Lung (tissue), 11 donors: ENCODE measurements at regions not wholly inside any gene's neighbourhood (a gene's known extent, or its start where the extent isn't known, plus 50 kb on each side); places are given as distances from the start of the nearest gene placed in this dataset.

Experiments
- ATAC-seq: fragments of 200-7000 bp; cut with Tn5 transposase; one replicate; pipeline ENCODE4 v1.9.1; 2020; ENCODE audit warnings: moderate number of reproducible peaks; ENCODE audit not compliant: insufficient read depth, low FRiP score
- DNase-seq, 3 donors: peaks; one replicate each; pipeline ENCODE4 v3.0.0-alpha.2; 2013 to 2017
- H3K27ac ChIP-seq, 2 donors: one replicate each; pipeline ENCODE4 v1.5.1; 2013; ENCODE audit warnings: mild to moderate bottlenecking in 2 of 2, moderate library complexity in 2 of 2, control low read depth in 1 of 2, inconsistent platforms in 1 of 2, low read depth in 1 of 2, low read length in 1 of 2
- H3K27me3 ChIP-seq, 3 donors: one replicate each; pipeline ENCODE4 v1.5.1; 2013; ENCODE audit warnings: low read length in 2 of 3; ENCODE audit not compliant: control insufficient read depth in 3 of 3, insufficient read depth in 3 of 3
- H3K36me3 ChIP-seq, 4 donors: one replicate each; pipeline ENCODE4 v1.5.1; 2013; ENCODE audit warnings: low read length in 4 of 4, mild to moderate bottlenecking in 1 of 4, moderate library complexity in 1 of 4; ENCODE audit not compliant: control insufficient read depth in 4 of 4, insufficient read depth in 4 of 4
- H3K4me1 ChIP-seq, 5 donors: one replicate each; pipeline ENCODE4 v1.5.1; 2013; ENCODE audit warnings: low read length in 5 of 5, mild to moderate bottlenecking in 2 of 5, moderate library complexity in 1 of 5; ENCODE audit not compliant: control insufficient read depth in 5 of 5, insufficient read depth in 5 of 5
- H3K4me3 ChIP-seq: one replicate; pipeline ENCODE4 v1.5.1; 2013; ENCODE audit warnings: mild to moderate bottlenecking, control low read depth, moderate library complexity
- H3K9ac ChIP-seq, 2 donors: one replicate each; pipeline ENCODE4 v1.5.1; 2013; ENCODE audit warnings: low read length in 2 of 2, control low read depth in 1 of 2; ENCODE audit not compliant: insufficient read depth in 1 of 2
- H3K9me3 ChIP-seq, 4 donors: one replicate each; pipeline ENCODE4 v1.5.1; 2013; ENCODE audit warnings: low read length in 3 of 4, mild to moderate bottlenecking in 1 of 4, moderate library complexity in 1 of 4; ENCODE audit not compliant: control insufficient read depth in 4 of 4, insufficient read depth in 3 of 4
- WGBS, 2 donors: extraction: QIAGEN DNeasy Blood & Tissue Kit; methylation state at CpG; one replicate each; pipeline ENCODE4 v1.1.7; 2013; 5-methylcytosine and 5-hydroxymethylcytosine counted together
- TF ChIP-seq, protein P1 (sequence below): IDR thresholded peaks from 2 replicates; pipeline ENCODE4 v1.5.1; 2012; ENCODE audit warnings: mild to moderate bottlenecking; ENCODE audit errors: control extremely low read depth, extremely low read depth
- donor health status: control.
- donor health status: control.
- donor health status: Bipolar disorder and iron deficiency.
- donor health status: healthy.
- donor health status: DM: yes; HTN: yes; CAD: no.

DNA sequence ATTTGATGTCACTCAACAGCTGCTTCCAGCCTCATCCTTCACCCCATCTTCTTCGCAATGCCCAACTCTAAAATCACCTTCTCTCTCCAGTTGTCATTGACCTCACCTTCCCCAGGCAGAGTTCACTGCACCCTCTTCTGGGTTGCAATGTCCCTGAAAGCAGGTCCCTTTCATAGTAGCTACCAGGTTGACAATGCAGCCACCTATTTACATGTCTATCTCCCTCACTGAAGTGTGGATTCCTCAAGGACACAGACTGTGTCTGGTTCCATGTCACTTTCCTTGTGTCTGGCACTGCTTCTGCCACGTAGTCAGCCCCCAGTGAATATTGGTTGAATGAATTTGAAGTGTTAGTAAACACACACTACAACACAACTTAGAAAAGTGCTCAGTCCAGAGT lies 445.5 kb upstream of the WWC1 start:
- H3K4me3 ChIP-seq, result no peak overlapping the region
- no peaks in the 10 kb centered on the region for H3K4me1 ChIP-seq
- WGBS, 2 donors, result 58 to 72% methylated on average over 2 of the region's 2 CpGs
- H3K9me3 ChIP-seq, result peaks cover 0 to 3% (median 0%) of the 10 kb centered on the region in 4 donors
- H3K36me3 ChIP-seq, result no peaks in the 10 kb centered on the region
- ATAC-seq (no peak), DNase-seq (no peak)
- TF ChIP-seq, protein P1, sequence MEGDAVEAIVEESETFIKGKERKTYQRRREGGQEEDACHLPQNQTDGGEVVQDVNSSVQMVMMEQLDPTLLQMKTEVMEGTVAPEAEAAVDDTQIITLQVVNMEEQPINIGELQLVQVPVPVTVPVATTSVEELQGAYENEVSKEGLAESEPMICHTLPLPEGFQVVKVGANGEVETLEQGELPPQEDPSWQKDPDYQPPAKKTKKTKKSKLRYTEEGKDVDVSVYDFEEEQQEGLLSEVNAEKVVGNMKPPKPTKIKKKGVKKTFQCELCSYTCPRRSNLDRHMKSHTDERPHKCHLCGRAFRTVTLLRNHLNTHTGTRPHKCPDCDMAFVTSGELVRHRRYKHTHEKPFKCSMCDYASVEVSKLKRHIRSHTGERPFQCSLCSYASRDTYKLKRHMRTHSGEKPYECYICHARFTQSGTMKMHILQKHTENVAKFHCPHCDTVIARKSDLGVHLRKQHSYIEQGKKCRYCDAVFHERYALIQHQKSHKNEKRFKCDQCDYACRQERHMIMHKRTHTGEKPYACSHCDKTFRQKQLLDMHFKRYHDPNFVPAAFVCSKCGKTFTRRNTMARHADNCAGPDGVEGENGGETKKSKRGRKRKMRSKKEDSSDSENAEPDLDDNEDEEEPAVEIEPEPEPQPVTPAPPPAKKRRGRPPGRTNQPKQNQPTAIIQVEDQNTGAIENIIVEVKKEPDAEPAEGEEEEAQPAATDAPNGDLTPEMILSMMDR, result no peak
- H3K27me3 ChIP-seq, result no peaks in the 10 kb centered on the region
- H3K9ac ChIP-seq, result no peak overlapping the region
- H3K27ac ChIP-seq, result no peak overlapping the region

DNA sequence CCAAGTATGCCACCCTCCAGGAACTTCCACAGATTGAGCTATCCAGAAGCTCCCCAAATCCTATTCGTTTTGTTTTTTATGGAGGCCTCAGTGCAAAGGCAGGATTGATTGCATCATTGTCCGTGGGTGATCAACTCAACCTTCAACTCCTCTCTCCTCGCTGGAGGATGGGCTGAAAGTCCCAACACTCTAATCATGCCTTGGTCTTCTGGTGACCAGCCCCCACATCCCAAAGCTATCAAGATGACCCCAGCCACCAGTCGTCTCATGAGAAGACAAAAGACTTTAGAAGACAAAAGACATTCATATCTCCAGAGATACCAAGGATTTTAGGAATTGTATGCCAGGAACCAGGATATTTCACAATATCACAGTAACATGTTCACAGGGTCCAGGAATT lies 441.6 kb upstream of the WWC1 start:
- peaks cover 0 to 4% (median 0%) of the 10 kb centered on the region in 5 donors for H3K4me1 ChIP-seq

DNA sequence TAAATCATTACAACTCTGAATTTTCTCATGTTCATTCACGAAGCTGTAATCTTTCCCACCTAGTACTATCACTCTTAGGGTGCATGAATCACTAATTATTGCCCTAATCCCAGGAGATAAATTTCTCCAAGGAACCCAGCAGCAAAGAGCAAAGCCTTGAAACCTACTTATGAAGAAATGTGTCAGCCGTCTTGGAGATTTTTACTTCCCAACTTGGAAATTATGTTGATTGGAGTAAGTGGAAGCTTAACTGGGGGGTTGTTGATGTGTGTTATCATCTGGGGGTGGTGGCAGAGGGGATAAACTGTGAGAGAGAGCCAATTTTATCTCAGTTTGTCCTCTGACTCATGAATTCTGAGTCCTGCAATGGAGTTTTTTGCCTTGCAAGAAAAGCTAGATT lies 440.5 kb upstream of the WWC1 start:
- DNase-seq (no peak), ATAC-seq (no peak)
- no peaks in the 10 kb centered on the region for H3K27me3 ChIP-seq
- H3K9me3 ChIP-seq, result peaks cover 0 to 3% (median 0%) of the 10 kb centered on the region in 4 donors
- WGBS, 2 donors, result 73 to 82% methylated on average over 2 of the region's 2 CpGs
- peaks cover 0 to 4% (median 0%) of the 10 kb centered on the region in 5 donors for H3K4me1 ChIP-seq
- H3K36me3 ChIP-seq, result no peaks in the 10 kb centered on the region
- TF ChIP-seq, protein P1, result no peak
- no peak overlapping the region for H3K9ac ChIP-seq
- H3K4me3 ChIP-seq, result no peak overlapping the region
- no peak overlapping the region for H3K27ac ChIP-seq

More for the DNA sequence above, 441.6 kb upstream of the WWC1 start:
- Histone ChIP-seq H3K9ac (no peak overlapping the region), H3K4me3 (no peak overlapping the region), H3K27me3 (no peaks in the 10 kb centered on the region), H3K27ac (no peak overlapping the region), H3K36me3 (no peaks in the 10 kb centered on the region), H3K9me3 (peaks cover 0 to 3% (median 0%) of the 10 kb centered on the region in 4 donors)
- ATAC-seq, result no peak
- 80 to 82% methylated on average over 4 of the region's 4 CpGs for WGBS, 2 donors
- no peak for DNase-seq
- TF ChIP-seq, protein P1, result no peak

DNA sequence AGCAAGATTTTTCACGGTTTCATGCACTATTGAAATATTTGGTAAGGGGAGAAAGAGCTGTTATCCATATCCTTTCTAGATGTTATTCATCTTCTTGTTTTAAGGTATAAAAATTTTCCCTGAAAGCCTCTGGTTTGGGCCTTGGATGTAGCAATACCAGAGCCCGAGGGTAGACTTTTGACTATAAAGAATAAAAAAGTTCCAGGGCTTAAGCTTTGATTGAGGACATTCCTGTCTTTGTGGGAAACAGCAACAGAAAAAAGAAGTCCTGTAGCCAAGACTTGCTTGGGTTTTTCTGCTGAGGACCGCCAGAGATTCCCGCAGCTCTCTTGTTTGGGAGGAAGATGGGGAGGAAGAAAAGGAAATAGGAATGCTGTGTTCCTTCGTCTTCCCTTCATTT lies 440.0 kb upstream of the WWC1 start:
- TF ChIP-seq, protein P1, result no peak
- Histone ChIP-seq H3K36me3 (no peaks in the 10 kb centered on the region), H3K9me3 (peaks cover 0 to 3% (median 0%) of the 10 kb centered on the region in 4 donors), H3K9ac (no peak overlapping the region), H3K27ac (no peak overlapping the region), H3K4me1 (peaks cover 0 to 4% (median 0%) of the 10 kb centered on the region in 5 donors), H3K4me3 (no peak overlapping the region), H3K27me3 (no peaks in the 10 kb centered on the region)
- ATAC-seq (no peak), DNase-seq (no peak)
- WGBS, 2 donors, result 80 to 85% methylated on average over 5 of the region's 5 CpGs
